ENCODE measurements at regions not wholly inside any gene's neighbourhood (a gene's known extent, or its start where the extent isn't known, plus 50 kb on each side); places are given as distances from the start of the nearest gene placed in this dataset.
"Not testable (repeated sequence)": the region's sequence is repeated elsewhere in the genome, so short reads cannot be mapped to it uniquely, and the experiment has no call there.

- not testable (repeated sequence) for TF ChIP-seq CTCF, POLR2A (IDR thresholded peaks at IDR 0.05)
Measured at GRCh38 chr10:34035241-34035790, 700.8 kb upstream of the NRP1 start.
